ENCODE measurements at regions not wholly inside any gene's neighbourhood (a gene's known extent, or its start where the extent isn't known, plus 50 kb on each side); places are given as distances from the start of the nearest gene placed in this dataset.

DNA sequence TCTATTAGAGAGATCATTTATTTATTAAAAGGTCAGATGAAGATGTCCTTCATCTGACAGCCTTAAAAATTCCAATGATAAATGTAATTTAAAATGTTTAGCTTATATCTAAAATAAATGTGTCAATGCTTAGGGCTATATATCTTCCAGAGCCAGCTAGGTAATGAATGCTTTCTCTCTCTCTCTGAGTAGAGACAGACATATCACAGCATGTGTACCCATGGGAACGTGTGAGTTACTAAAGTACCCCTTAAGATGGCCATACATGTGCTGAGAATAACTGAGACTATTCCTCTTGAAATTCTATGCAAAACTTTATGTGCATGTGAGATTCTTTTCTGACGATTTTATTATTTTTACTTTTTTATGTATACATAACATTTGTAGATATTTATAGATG is 420.9 kb upstream of the ST6GAL2 start:
- DNase-seq (no peak), ATAC-seq (no peak)
- Histone ChIP-seq H3K4me3 (no peak overlapping the region), H3K4me1 (no peaks in the 10 kb centered on the region), H3K9me3 (no peaks in the 10 kb centered on the region), H3K27me3 (no peaks in the 10 kb centered on the region), H3K36me3 (replicated peaks in 1 of 2; ENCODE audit: insufficient read depth in 1 of 2, low read depth in 2 of 2) (no peaks in the 10 kb centered on the region), H3K27ac (no peak overlapping the region)
- TF ChIP-seq CTCF (IDR thresholded peaks at IDR 0.05): no peak
- TF ChIP-seq POLR2A (IDR thresholded peaks at IDR 0.05): no peak
- 32 to 33% methylated on average over 2 of the region's 2 CpGs for WGBS, 2 donors
- intact Hi-C loops (cut with DNase I): no loop called here

DNA sequence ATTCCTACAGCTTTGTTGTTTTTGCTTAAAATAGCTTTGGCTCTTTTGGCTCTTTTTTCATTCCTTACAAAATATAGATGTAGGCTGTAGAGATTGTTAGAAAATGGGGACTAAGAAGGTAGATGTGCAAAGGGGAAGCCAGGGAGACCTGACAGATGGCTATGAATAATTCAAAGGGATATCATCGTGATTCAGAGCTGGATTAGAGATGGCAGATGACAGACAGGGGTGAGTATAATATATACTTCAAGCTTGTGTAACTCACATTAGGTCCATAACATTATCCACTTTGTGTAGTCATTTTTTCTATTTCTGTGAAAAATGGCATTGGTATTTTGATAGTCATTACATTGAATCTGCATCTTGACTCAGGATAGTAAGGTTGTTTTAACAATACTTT is 422.9 kb upstream of the ST6GAL2 start:
- no peaks in the 10 kb centered on the region for H3K9me3 ChIP-seq
- H3K27me3 ChIP-seq: no peaks in the 10 kb centered on the region
- no peaks in the 10 kb centered on the region for H3K36me3 ChIP-seq (replicated peaks in 1 of 2; ENCODE audit: insufficient read depth in 1 of 2, low read depth in 2 of 2)
- intact Hi-C loops (cut with DNase I): no loop called here
- TF ChIP-seq POLR2A (IDR thresholded peaks at IDR 0.05): no peak
- TF ChIP-seq CTCF (IDR thresholded peaks at IDR 0.05): no peak
- no peak for DNase-seq
- no peak overlapping the region for H3K4me3 ChIP-seq
- no peaks in the 10 kb centered on the region for H3K4me1 ChIP-seq
- H3K27ac ChIP-seq: no peak overlapping the region
- no peak for ATAC-seq
- WGBS, 2 donors: 48 to 59% methylated on average over 1 of the region's 1 CpG

- H3K27ac ChIP-seq: no peak overlapping the region
- H3K9me3 ChIP-seq: no peaks in the 10 kb centered on the region
- TF ChIP-seq POLR2A (IDR thresholded peaks at IDR 0.05): no peak
- TF ChIP-seq CTCF (IDR thresholded peaks at IDR 0.05): no peak
- H3K27me3 ChIP-seq: no peaks in the 10 kb centered on the region
- no peak overlapping the region for H3K4me3 ChIP-seq
- no peak for ATAC-seq
- H3K36me3 ChIP-seq (replicated peaks in 1 of 2; ENCODE audit: insufficient read depth in 1 of 2, low read depth in 2 of 2): no peaks in the 10 kb centered on the region
- H3K4me1 ChIP-seq: no peaks in the 10 kb centered on the region
- DNase-seq: no peak
- intact Hi-C loops (cut with DNase I): no loop called here
- whole genome bisulfite sequencing, 2 donors: 66 to 67% methylated on average over 4 of the region's 4 CpGs
Measured at GRCh38 chr2:107312240-107312639, 426.3 kb upstream of the ST6GAL2 start.

GRCh38 chr2:107313316-107313715 is 427.3 kb upstream of the ST6GAL2 start:
- Histone ChIP-seq H3K27ac (no peak overlapping the region), H3K4me3 (no peak overlapping the region), H3K36me3 (replicated peaks in 1 of 2; ENCODE audit: insufficient read depth in 1 of 2, low read depth in 2 of 2) (no peaks in the 10 kb centered on the region), H3K9me3 (no peaks in the 10 kb centered on the region), H3K27me3 (no peaks in the 10 kb centered on the region), H3K4me1 (no peaks in the 10 kb centered on the region)
- ATAC-seq (no peak), DNase-seq (no peak)
- TF ChIP-seq CTCF (IDR thresholded peaks at IDR 0.05): no peak
- no peak for TF ChIP-seq POLR2A (IDR thresholded peaks at IDR 0.05)
- intact Hi-C loops (cut with DNase I): no loop called here
- 9 to 14% methylated on average over 1 of the region's 1 CpG for WGBS, 2 donors

GRCh38 chr2:107320881-107321280 is 434.9 kb upstream of the ST6GAL2 start:
- H3K4me3 ChIP-seq: no peak overlapping the region
- H3K36me3 ChIP-seq (replicated peaks in 1 of 2; ENCODE audit: insufficient read depth in 1 of 2, low read depth in 2 of 2): no peaks in the 10 kb centered on the region
- no peaks in the 10 kb centered on the region for H3K9me3 ChIP-seq
- WGBS, 2 donors: 70 to 94% methylated on average over 1 of the region's 1 CpG
- TF ChIP-seq POLR2A (IDR thresholded peaks at IDR 0.05): no peak
- TF ChIP-seq CTCF (IDR thresholded peaks at IDR 0.05): no peak
- intact Hi-C loops (cut with DNase I): no loop called here
- H3K27ac ChIP-seq: no peak overlapping the region
- no peaks in the 10 kb centered on the region for H3K27me3 ChIP-seq
- no peak for ATAC-seq
- H3K4me1 ChIP-seq: no peaks in the 10 kb centered on the region
- DNase-seq: no peak
